K562 (cell line): ENCODE measurements at regions not wholly inside any gene's neighbourhood (a gene's known extent, or its start where the extent isn't known, plus 50 kb on each side); places are given as distances from the start of the nearest gene placed in this dataset.

Experiments
- ATAC-seq: fragments of 200-7000 bp; cut with Tn5 transposase; 3 replicates; pipeline ENCODE4 v1.9.1; 2020; ENCODE audit warnings: moderate library complexity
- BruUV-seq: library from RNA; stranded (reverse); fragments of 400-500 nt; replicated peaks from 2 replicates; lab custom pipeline; 2021; lab: Mats Ljungman, UMichigan
- CTCF ChIA-PET: fragments of 300-600 bp; formaldehyde crosslinking; extraction: SDS; loops from one replicate; lab custom pipeline; 2021; ENCODE audit warnings: low intra/inter-chr PET ratio; lab: Yijun Ruan, JAX
- POLR2A ChIA-PET: fragments of 300-600, 350-650 bp; sonication (Branson Sonifier 250); formaldehyde crosslinking; extraction: SDS; loops from one replicate; lab custom pipeline; 2021; ENCODE audit warnings: antibody characterized with exemption, inconsistent platforms; lab: Yijun Ruan, JAX
- DNase-seq, 4 experiments: peaks; one replicate each; pipeline versions ENCODE4 v3.0.0 to v3.0.0-alpha.2; 2011 to 2018; ENCODE audit warnings: low spot score in 3 of 4, mixed read lengths in 3 of 4; ENCODE audit errors: extremely low read depth in 1 of 4
- FAIRE-seq: peaks from 2 replicates; lab custom pipeline; 2011; peaks lifted over from hg19 to GRCh38; lab: Jason Lieb, UNC
- H2AFZ ChIP-seq: 2 replicates; pipeline ENCODE4 v1.6.0; 2011; ENCODE audit warnings: low read depth, low read length, control low read depth, inconsistent platforms
- H3K27ac ChIP-seq: fragments of 200-600 bp; 3 replicates; pipeline ENCODE4 v1.8.0; 2011; ENCODE audit warnings: low read depth, mild to moderate bottlenecking, control low read depth, inconsistent platforms, low read length, moderate library complexity, mixed read lengths; ENCODE audit errors: extremely low read depth
- H3K27me3 ChIP-seq, 2 experiments: fragments of 300-600 bp in 1 of 2; 2 replicates in 1 of 2; 3 replicates in 1 of 2; pipeline versions ENCODE4 v1.6.0 to v1.8.0; 2011; ENCODE audit warnings: inconsistent platforms in 2 of 2, low read length in 2 of 2, mild to moderate bottlenecking in 1 of 2, mixed read lengths in 1 of 2, moderate library complexity in 1 of 2; ENCODE audit not compliant: control insufficient read depth in 2 of 2, insufficient read depth in 2 of 2
- H3K36me3 ChIP-seq: fragments of 300-600 bp; 3 replicates; pipeline ENCODE4 v1.8.0; 2011; ENCODE audit warnings: mild to moderate bottlenecking, low read length, inconsistent platforms; ENCODE audit not compliant: control insufficient read depth, insufficient read depth
- H3K4me1 ChIP-seq, 2 experiments: fragments of 200-600 bp in 1 of 2; replicated peaks in 1 of 2; 2 replicates in 1 of 2; 3 replicates in 1 of 2; pipeline versions ENCODE4 v1.5.1 to v1.8.0; 2011; ENCODE audit warnings: inconsistent platforms in 2 of 2, low read length in 2 of 2, mild to moderate bottlenecking in 1 of 2, mixed read lengths in 1 of 2, moderate library complexity in 1 of 2; ENCODE audit not compliant: control insufficient read depth in 2 of 2, insufficient read depth in 2 of 2
- H3K4me2 ChIP-seq: 2 replicates; pipeline ENCODE4 v1.6.1; 2011; ENCODE audit warnings: low read length, control low read depth, inconsistent platforms, mixed read lengths; ENCODE audit not compliant: insufficient read depth
- H3K4me3 ChIP-seq: fragments of 200-600 bp; sonication (generic), shearing (Covaris generic); 2 replicates; pipeline ENCODE4 v1.5.1; 2016; ENCODE audit warnings: control low read depth, inconsistent platforms
- H3K79me2 ChIP-seq: fragments of 200-600 bp; 3 replicates; pipeline ENCODE4 v1.8.0; 2011; ENCODE audit warnings: low read length, inconsistent platforms; ENCODE audit not compliant: control insufficient read depth, insufficient read depth
- H3K9ac ChIP-seq, 2 experiments: 2 replicates each; pipeline versions ENCODE4 v1.6.0 to v1.6.1; 2011; ENCODE audit warnings: low read depth in 2 of 2, low read length in 2 of 2, control low read depth in 1 of 2, inconsistent platforms in 1 of 2, mild to moderate bottlenecking in 1 of 2, mixed read lengths in 1 of 2; ENCODE audit not compliant: insufficient read depth in 1 of 2
- H3K9me1 ChIP-seq: one replicate; pipeline ENCODE4 v1.6.0; 2011; ENCODE audit warnings: inconsistent platforms, mild to moderate bottlenecking, low read length, moderate library complexity; ENCODE audit not compliant: control insufficient read depth, insufficient read depth
- H3K9me3 ChIP-seq: replicated peaks from 2 replicates; pipeline ENCODE4 v1.5.1; 2011; ENCODE audit warnings: low read depth, low read length, inconsistent platforms; ENCODE audit not compliant: control insufficient read depth, insufficient read depth
- H4K20me1 ChIP-seq: replicated peaks from 2 replicates; pipeline ENCODE4 v1.6.1; 2011; ENCODE audit warnings: low read length, inconsistent platforms, mixed read lengths; ENCODE audit not compliant: control insufficient read depth, insufficient read depth
- CBX1 ChIP-seq: sonication (generic); IDR thresholded peaks from 2 replicates; pipeline ENCODE4 v1.6.1; 2016; ENCODE audit warnings: antibody characterized with exemption, low read depth, mild to moderate bottlenecking
- HLTF ChIP-seq: fragments of 450-650 bp; IDR thresholded peaks from 2 replicates; pipeline ENCODE4 v1.6.1; 2016
- NFRKB ChIP-seq: fragments of 450-650 bp; IDR thresholded peaks from 2 replicates; pipeline ENCODE4 v1.6.1; 2016; ENCODE audit warnings: low read depth
- ZNF224 ChIP-seq: sonication (generic); formaldehyde crosslinking; IDR thresholded peaks from 2 replicates; pipeline ENCODE4 v1.8.0; 2022; ENCODE audit warnings: mild to moderate bottlenecking, missing genetic modification reagents
- in situ Hi-C: fragments of 300-500 bp; cut with MboI; formaldehyde crosslinking; loops from 4 replicates; pipeline ENCODE4 v1.15.0; 2018; ENCODE audit warnings: inconsistent platforms, mixed read lengths
- intact Hi-C: fragments of 100-400 bp; cut with micrococcal nuclease; formaldehyde crosslinking; loops from 2 replicates; pipeline ENCODE4 v1.14.2; 2022
- TF ChIP-seq, protein P1 (sequence below): fragments of 200-600 bp; sonication (generic); IDR thresholded peaks from one replicate; pipeline ENCODE4 v1.6.1; 2012; ENCODE audit warnings: mild to moderate bottlenecking, low read depth, low read length, inconsistent platforms

DNA sequence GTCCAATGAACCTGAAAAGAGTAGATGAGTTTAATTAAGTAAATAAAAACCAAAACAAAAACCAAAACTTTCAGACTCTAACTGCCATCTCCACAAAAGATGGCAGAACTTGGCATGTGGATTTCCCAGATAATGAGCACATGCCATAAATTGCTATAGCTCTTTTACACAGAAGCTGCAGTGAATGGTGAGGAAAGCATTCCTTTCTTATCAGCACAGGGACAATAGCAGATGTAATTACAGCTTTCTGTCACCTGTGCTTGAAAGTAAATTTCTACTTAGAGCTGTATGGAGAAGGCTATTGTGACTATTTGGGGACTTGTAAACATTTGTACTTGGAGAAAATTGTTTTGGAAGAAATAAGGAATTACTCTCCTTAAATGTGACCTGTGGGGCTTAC, 378.4 kb downstream of the RPRM start:
- intact Hi-C loops (no loop called here), in situ Hi-C loops (no loop called here)
- Histone ChIP-seq H3K36me3 (no peaks in the 10 kb centered on the region), H2AFZ (no peak overlapping the region), H3K9ac (no peak overlapping the region), H3K27ac (no peak overlapping the region), H3K9me1 (no peaks in the 10 kb centered on the region), H3K27me3 (no peaks in the 10 kb centered on the region), H3K4me2 (no peak overlapping the region), H3K79me2 (no peaks in the 10 kb centered on the region), H3K4me1 (no peaks in the 10 kb centered on the region), H3K9me3 (no peaks in the 10 kb centered on the region; the same call in 1 of the 2 replicates), H3K4me3 (no peak overlapping the region), H4K20me1 (no peaks in the 10 kb centered on the region)
- TF ChIP-seq NFRKB (no peak), HLTF (no peak)
- CTCF ChIA-PET: no interaction called here
- POLR2A ChIA-PET: no interaction called here
- ATAC-seq: no peak
- FAIRE-seq: no peak
- no peak for DNase-seq
- no TSS peak for BruUV-seq

DNA sequence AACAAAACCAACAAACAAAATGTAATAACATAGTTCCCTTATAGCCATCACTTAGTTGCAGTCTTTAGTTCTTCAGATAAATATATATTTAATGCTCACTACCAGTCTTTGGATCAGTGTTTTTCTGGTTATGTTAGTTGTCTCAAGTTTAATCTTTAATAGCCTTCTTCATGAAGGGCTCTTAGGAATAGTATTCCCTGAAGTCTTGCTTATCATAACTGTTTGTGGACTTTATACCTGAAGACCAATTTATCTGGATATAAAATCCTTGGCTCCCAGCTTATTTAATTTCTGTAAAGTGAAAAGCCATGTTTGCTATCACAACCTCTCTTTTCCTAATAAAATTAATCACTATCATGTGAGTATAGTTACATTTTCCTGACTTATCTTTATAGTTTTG, 379.7 kb downstream of the ARL6IP6 start:
- CTCF ChIA-PET: no interaction called here
- intact Hi-C loops (no loop called here), in situ Hi-C loops (no loop called here)
- POLR2A ChIA-PET: no interaction called here
- H3K9me3 ChIP-seq: no peaks in the 10 kb centered on the region; the same call in 1 of the 2 replicates
- no peaks in the 10 kb centered on the region for H3K79me2 ChIP-seq
- H3K27ac ChIP-seq: no peak overlapping the region
- H4K20me1 ChIP-seq: no peaks in the 10 kb centered on the region
- FAIRE-seq (no peak), ATAC-seq (no peak), DNase-seq (no peak)
- no peak overlapping the region for H3K9ac ChIP-seq
- H3K9me1 ChIP-seq: no peaks in the 10 kb centered on the region
- H3K36me3 ChIP-seq: no peaks in the 10 kb centered on the region
- no peak overlapping the region for H2AFZ ChIP-seq
- H3K4me1 ChIP-seq: no peaks in the 10 kb centered on the region
- BruUV-seq: no TSS peak
- no peak overlapping the region for H3K4me2 ChIP-seq
- no peak overlapping the region for H3K4me3 ChIP-seq
- no peaks in the 10 kb centered on the region for H3K27me3 ChIP-seq
- TF ChIP-seq CBX1 (no peak), ZNF224 (CRISPR knock-in tag) (no peak)
- TF ChIP-seq, protein P1, sequence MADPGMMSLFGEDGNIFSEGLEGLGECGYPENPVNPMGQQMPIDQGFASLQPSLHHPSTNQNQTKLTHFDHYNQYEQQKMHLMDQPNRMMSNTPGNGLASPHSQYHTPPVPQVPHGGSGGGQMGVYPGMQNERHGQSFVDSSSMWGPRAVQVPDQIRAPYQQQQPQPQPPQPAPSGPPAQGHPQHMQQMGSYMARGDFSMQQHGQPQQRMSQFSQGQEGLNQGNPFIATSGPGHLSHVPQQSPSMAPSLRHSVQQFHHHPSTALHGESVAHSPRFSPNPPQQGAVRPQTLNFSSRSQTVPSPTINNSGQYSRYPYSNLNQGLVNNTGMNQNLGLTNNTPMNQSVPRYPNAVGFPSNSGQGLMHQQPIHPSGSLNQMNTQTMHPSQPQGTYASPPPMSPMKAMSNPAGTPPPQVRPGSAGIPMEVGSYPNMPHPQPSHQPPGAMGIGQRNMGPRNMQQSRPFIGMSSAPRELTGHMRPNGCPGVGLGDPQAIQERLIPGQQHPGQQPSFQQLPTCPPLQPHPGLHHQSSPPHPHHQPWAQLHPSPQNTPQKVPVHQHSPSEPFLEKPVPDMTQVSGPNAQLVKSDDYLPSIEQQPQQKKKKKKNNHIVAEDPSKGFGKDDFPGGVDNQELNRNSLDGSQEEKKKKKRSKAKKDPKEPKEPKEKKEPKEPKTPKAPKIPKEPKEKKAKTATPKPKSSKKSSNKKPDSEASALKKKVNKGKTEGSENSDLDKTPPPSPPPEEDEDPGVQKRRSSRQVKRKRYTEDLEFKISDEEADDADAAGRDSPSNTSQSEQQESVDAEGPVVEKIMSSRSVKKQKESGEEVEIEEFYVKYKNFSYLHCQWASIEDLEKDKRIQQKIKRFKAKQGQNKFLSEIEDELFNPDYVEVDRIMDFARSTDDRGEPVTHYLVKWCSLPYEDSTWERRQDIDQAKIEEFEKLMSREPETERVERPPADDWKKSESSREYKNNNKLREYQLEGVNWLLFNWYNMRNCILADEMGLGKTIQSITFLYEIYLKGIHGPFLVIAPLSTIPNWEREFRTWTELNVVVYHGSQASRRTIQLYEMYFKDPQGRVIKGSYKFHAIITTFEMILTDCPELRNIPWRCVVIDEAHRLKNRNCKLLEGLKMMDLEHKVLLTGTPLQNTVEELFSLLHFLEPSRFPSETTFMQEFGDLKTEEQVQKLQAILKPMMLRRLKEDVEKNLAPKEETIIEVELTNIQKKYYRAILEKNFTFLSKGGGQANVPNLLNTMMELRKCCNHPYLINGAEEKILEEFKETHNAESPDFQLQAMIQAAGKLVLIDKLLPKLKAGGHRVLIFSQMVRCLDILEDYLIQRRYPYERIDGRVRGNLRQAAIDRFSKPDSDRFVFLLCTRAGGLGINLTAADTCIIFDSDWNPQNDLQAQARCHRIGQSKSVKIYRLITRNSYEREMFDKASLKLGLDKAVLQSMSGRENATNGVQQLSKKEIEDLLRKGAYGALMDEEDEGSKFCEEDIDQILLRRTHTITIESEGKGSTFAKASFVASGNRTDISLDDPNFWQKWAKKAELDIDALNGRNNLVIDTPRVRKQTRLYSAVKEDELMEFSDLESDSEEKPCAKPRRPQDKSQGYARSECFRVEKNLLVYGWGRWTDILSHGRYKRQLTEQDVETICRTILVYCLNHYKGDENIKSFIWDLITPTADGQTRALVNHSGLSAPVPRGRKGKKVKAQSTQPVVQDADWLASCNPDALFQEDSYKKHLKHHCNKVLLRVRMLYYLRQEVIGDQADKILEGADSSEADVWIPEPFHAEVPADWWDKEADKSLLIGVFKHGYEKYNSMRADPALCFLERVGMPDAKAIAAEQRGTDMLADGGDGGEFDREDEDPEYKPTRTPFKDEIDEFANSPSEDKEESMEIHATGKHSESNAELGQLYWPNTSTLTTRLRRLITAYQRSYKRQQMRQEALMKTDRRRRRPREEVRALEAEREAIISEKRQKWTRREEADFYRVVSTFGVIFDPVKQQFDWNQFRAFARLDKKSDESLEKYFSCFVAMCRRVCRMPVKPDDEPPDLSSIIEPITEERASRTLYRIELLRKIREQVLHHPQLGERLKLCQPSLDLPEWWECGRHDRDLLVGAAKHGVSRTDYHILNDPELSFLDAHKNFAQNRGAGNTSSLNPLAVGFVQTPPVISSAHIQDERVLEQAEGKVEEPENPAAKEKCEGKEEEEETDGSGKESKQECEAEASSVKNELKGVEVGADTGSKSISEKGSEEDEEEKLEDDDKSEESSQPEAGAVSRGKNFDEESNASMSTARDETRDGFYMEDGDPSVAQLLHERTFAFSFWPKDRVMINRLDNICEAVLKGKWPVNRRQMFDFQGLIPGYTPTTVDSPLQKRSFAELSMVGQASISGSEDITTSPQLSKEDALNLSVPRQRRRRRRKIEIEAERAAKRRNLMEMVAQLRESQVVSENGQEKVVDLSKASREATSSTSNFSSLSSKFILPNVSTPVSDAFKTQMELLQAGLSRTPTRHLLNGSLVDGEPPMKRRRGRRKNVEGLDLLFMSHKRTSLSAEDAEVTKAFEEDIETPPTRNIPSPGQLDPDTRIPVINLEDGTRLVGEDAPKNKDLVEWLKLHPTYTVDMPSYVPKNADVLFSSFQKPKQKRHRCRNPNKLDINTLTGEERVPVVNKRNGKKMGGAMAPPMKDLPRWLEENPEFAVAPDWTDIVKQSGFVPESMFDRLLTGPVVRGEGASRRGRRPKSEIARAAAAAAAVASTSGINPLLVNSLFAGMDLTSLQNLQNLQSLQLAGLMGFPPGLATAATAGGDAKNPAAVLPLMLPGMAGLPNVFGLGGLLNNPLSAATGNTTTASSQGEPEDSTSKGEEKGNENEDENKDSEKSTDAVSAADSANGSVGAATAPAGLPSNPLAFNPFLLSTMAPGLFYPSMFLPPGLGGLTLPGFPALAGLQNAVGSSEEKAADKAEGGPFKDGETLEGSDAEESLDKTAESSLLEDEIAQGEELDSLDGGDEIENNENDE: no peak
